GM18505 (cell line): ENCODE measurements at regions not wholly inside any gene's neighbourhood (a gene's known extent, or its start where the extent isn't known, plus 50 kb on each side); places are given as distances from the start of the nearest gene placed in this dataset.

ENCODE experiments used
- ATAC-seq: cut with Tn5 transposase; IDR thresholded peaks from one replicate; pipeline ENCODE4 v1.9.1; 2021; ENCODE audit not compliant: unreplicated experiment
- POLR2A ChIP-seq: IDR thresholded peaks from 4 replicates; pipeline ENCODE4 v1.6.1; 2011; ENCODE audit warnings: borderline replicate concordance; ENCODE audit not compliant: insufficient read depth, insufficient read length; ENCODE audit errors: extremely low read depth

GRCh38 chr17:79210638-79211037, 136.0 kb downstream of the ENGASE start:
- ATAC-seq: no peak
- TF ChIP-seq POLR2A: no peak

DNA sequence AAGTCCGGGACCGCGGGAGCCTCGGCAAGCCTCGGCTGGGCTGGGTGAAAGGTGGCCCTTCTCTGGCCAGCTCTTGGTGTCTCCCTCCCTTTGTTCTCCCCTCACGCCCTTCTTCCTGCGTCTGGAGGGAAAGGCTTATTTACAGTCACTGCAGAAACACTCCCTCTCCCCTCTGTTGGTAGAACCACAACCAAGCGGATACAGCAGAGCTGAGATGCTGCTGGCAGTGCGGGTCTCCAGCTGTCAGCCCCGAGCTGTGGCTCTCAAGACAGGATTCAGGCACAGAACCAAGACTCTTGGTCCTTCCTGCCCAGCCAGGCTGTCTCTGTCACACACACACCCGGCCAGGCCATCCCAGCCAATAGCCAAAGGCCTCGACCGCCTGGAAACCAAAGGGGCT, 133.3 kb downstream of the ENGASE start:
- no peak for TF ChIP-seq POLR2A
- no peak for ATAC-seq

- ATAC-seq: no peak
- no peak for TF ChIP-seq POLR2A
These were observed 131.1 kb downstream of the ENGASE start for GRCh38 chr17:79205688-79206205.

- ATAC-seq: no peak
- no peak for TF ChIP-seq POLR2A
These were observed 129.6 kb downstream of the ENGASE start for GRCh38 chr17:79204261-79204660.

DNA sequence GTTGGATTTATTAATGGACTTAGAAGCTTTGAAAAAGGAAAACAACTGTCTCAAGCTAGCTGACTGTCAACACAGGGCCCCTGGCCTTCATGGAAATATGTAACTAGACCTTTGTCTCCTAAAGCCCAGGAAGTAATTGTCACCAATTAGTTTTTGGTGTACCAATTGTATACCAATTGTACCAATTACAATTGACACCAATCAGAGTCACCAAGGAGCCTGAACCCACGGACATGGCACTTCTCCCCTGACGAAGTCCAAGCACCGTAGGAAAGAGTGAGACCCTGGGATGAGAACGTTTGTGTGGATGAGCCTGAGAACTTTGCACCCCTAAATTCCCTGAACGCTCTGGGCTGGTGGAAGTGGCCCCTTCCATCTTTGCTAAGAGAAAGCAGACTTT, 129.0 kb downstream of the ENGASE start:
- TF ChIP-seq POLR2A: no peak
- ATAC-seq: no peak

GRCh38 chr17:79203016-79203415, 128.4 kb downstream of the ENGASE start:
- ATAC-seq: no peak

GRCh38 chr17:79202480-79202879, 127.9 kb downstream of the ENGASE start:
- ATAC-seq: no peak

More at GRCh38 chr17:79203016-79203415, 128.4 kb downstream of the ENGASE start:
- TF ChIP-seq POLR2A: no peak

DNA sequence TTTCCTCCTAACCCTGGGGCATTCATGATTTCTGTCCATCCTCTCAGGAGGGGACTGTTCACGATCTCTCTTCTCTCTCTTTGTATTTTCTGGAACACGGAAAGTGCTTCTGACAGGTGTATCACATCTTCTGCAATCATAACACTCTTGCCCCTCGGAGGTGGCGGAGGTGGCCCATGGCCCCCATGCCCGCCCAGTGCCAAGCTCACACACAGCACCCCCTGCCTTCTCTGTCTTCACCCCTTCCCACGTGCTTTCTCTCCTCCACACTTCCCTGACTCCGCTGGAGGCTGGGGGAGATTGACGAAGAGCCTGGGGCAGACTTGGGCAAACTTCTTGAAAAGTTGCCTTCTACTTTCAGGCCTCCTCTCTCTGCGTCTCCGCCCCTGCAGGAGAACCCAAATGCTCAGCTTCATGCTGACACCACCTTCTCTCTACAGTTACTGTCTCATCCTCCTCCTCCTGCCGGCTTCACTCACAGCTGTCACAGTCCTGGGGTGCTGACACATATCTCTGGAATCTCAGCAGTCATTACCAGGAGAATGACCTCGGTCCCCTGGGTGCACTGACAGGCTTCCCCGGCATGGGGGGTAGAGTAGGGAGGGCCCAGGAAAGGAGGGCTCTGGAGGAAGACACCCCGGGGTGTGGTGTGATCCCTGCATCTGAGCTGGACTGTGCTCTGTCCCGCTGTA, 127.1 kb downstream of the ENGASE start:
- ATAC-seq: no peak
- no peak for TF ChIP-seq POLR2A

More at GRCh38 chr17:79202480-79202879, 127.9 kb downstream of the ENGASE start:
- TF ChIP-seq POLR2A: no peak

- no peak for TF ChIP-seq POLR2A
- ATAC-seq: no peak
These were observed 126.5 kb downstream of the ENGASE start for GRCh38 chr17:79201119-79201518.

- TF ChIP-seq POLR2A: no peak
- no peak for ATAC-seq
These were observed 122.3 kb downstream of the ENGASE start for GRCh38 chr17:79196913-79197312.

DNA sequence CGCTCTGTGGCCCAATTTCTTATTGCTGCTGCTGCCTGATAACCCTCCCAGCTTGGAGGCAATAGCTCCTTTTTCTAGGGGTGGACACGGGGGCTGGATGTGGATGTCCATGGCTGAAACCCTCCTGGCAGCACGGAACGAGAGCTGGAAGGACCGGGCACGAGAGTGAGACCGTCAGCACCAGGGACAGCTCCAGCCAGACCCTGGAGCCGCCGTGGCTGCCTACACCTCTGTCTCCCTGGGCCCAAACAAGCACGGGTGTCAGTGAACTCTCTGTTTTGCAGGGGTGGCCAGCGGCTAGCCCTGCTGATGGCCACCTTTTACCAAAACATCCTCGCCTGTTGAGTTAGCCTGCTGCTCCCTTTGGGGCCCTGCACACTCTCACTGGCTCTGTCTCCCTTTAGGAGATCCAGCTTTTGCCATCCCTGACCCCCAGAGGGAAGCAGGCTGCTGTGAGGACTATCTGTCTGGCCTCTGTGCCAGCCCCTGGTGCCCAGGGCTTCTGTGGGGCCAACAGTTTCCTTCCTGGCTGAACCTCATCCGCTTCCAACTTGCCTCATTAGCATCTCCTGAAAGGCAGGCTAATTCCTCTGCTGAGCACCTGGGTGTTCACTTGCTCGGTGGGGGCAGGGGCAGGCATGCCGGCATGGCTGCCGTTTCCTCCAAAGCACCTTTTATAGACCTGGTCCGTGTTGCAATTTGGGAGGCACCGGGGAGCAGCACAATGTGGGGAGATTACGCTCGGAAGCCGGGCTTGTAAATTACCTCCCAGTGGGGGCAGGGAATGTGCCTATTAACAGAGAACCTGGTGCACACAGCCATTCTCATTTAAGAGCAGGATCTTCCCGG, 118.1 kb downstream of the ENGASE start:
- no peak for ATAC-seq

DNA sequence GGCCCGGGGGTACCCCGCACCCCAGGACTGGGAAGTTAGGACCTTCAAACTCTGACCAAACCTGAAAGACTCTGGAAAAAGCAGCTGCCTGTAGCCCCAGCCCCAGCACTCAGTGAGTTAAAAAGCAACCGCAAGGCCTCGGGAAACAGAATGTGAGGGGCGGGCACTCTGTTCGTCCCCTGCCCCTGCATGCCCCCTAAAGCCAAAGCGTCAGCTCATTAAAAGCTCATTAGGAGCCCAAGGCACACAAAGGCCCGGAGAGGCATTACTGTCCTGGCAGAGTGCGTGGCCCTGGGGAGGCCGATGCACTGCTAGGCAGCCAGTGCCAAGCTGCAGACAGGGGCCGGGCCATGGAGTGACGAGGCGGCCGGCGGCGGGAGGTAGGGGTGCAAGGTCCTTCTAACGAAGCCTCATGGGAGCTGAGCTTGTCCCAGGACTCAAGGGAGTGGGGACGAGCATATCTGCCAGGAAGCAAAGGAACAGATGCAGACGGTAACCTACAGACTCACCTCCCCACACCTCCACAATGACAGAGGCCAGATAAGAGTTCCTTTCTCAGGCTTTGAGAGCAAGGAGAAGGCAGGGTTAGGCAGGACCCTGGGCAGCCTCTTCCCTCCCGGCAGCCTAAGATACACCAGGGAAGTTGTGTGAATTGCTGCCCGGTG, 116.8 kb downstream of the ENGASE start:
- no peak for ATAC-seq
- no peak for TF ChIP-seq POLR2A

More for the DNA sequence above, 118.1 kb downstream of the ENGASE start:
- TF ChIP-seq POLR2A: no peak

DNA sequence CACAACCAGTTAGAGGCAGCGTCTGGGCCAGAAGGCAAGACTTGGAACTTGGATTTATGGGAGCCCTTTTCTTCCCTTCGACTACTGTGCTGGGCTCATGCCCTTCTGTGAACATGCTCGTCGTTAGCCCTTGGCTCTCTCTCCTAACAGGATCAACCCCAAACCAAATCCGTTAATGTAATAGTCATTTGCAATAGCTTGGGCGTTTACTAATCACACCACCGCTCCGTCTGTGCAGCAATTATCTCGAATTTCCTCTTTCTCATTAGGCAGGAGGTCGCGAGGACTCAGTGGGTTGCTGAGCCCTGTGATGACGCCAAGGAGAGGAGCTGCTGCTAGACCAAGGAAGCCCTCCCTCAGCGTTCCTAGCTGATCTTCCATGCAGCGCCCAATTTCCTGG, 114.7 kb downstream of the ENGASE start:
- no peak for TF ChIP-seq POLR2A
- ATAC-seq: no peak

GRCh38 chr17:79188685-79189084, 114.1 kb downstream of the ENGASE start:
- no peak for TF ChIP-seq POLR2A
- ATAC-seq: no peak

DNA sequence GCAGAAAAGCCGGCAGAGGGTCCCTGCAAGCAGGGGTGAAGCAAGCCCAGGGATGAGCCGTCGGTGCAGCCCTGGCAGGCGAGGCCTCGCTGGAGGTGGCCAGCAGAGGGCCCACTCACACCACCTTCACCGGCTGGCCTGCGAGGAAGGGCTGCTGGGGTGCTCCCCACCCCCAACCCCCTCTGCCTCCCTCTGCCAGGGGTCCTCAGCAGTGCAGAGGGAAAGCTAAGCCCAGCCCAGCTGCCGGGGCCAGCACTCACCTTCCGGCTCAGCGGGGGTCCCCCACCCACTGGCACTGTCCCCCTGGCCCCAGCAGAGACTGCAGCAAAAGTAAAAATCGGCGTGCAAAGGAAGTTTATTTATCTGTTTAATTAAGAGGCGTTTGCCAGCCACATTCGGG, 113.4 kb downstream of the ENGASE start:
- no peak for ATAC-seq
- no peak for TF ChIP-seq POLR2A
